Brain pericyte (primary cell): ENCODE measurements at regions not wholly inside any gene's neighbourhood (a gene's known extent, or its start where the extent isn't known, plus 50 kb on each side); places are given as distances from the start of the nearest gene placed in this dataset.
A peak's percentile ranks its signal among the peaks of the same experiment; 100 is the strongest.
"Not testable (repeated sequence)": the region's sequence is repeated elsewhere in the genome, so short reads cannot be mapped to it uniquely, and the experiment has no call there.

ENCODE experiments used
- DNase-seq: peaks from one replicate; pipeline ENCODE4 v3.0.0-alpha.2; 2012; ENCODE audit warnings: low read depth, low spot score

DNA sequence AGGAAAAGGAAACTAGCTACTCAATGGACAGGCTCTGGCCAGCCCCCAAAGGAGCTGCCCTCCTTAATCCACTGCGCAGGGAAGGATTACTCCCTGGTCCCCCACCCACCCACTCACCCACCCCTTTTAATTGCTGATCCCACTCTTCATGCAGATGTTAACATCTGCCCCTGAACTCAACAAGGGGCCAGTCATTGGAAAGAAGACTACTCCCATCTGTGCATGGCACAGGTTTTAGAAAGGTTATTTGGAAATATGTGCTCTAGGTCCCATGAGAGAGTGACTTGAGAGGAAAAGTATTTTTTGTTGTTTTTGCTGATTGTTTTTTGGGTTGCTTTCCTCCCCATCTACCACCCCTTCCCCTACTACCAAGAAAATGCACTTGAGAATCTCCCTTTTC, 94.4 kb upstream of the FGGY start:
- no peak for DNase-seq

DNA sequence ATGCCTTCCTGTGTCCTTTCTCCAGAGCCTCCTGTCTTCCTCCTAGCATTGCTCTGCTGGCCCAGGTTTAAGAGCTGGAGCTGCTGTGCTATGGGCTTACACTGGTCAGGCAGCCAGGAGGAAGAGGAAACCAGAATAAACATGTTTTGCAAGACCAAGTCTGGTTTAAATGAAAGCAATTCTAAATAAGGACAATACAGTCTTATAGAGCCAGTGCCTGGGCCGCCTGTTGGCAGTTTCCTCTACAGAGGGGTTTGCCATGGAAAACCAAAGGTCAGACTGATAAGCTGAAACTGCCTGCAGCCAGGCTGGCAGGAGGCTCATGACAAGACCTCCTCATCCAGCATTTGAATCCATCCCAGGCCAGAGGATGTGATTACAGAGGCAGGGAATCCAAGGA, 92.9 kb upstream of the FGGY start:
- no peak for DNase-seq

DNA sequence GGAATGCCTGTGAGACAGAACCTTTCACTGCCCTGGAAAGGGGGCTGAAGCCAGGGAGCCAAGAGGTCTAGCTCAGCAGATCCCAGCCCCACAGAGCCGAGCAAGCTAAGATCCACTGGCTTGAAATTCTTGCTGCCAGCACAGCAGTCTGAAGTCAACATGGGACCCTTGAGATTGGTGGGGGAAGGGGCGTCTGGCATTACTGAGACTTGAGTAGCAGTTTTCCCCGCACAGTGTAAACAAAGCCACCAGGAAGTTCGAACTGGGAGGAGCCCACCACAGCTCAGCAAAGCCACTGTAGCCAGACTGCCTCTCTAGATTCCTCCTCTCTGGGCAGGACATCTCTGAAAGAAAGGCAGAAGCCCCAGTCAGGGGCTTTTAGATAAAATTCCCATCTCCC, 90.3 kb upstream of the FGGY start:
- DNase-seq, result not testable (repeated sequence)

DNA sequence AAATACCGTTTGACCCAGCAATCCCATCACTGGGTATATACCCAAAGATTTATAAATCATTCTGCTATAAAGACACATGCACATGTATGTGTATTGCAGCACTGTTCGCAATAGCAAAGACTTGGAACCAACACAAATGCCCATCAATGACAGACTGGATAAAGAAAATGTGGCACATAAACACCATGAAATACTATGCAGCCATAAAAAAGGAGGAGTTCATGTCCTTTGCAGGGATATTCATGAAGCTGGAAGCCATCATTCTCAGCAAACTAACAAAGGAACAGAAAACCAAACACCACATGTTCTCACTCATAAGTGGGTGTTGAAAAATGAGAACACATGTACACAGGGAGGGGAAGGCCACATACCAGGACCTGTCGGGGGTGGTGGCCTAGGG, 86.5 kb upstream of the FGGY start:
- not testable (repeated sequence) for DNase-seq

DNA sequence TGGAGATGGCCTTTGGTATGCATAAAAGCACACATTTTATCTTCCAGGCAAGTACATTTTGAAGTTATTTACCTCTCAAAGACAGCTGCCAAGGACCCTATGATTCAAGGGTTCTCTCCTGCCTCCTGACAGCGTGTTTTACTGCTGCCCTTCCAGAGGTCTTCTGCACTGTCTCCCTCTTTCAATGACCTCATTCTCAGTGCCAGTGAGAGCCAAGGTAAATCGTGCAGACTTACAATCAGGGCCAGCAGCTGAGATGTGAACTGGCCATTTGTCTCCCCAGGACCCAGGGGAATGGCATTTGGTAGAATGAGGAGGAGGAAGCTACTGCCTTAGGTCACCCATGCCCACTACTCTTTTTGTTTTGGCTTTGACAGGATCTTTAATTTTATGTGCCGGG, 84.2 kb upstream of the FGGY start:
- no peak for DNase-seq

DNA sequence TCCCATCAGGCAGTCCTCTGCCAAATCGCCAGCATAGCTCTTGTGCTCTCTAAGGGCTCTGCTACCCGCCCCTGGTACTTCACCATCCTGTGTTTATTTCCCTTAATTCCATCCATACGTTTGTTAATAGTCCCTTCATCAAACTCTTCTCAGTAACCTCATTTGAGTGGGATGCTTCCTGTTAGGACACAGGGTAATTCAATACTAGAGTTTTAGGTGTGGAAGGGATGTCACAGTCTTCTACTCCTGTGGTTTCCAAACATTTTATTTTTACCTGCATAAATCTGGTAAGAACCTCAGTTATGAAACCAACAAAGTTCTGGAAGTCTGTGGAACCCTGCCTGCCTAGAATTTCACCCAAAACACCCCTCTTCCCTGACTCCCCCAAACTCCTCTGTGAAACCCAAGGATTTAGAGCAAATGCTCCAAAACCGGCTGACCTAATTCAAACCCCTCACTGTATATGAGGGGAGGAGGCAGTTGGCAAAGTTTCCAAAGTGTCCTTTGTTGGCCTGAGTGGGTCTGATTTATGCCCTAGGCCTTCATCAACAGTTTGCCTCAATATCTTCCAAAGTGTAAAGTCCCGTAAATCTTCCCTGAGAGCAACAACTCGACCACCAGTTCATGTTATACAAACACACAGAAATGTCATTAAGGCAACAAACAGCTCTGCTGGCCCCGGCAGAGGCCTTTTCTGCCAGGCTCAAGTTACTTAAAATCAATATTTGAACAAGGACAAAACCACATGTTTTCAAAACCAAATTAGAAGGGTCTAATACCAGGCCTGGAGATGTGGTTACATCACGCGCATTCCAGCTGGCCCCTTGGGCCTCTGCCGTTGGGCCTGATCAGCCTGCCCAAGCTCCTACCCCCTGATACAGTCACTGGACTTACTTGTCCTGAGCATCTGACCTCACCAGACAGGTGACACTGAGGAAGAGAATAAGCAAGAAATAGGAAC, 82.4 kb upstream of the FGGY start:
- DNase-seq, result peak; percentile 86

DNA sequence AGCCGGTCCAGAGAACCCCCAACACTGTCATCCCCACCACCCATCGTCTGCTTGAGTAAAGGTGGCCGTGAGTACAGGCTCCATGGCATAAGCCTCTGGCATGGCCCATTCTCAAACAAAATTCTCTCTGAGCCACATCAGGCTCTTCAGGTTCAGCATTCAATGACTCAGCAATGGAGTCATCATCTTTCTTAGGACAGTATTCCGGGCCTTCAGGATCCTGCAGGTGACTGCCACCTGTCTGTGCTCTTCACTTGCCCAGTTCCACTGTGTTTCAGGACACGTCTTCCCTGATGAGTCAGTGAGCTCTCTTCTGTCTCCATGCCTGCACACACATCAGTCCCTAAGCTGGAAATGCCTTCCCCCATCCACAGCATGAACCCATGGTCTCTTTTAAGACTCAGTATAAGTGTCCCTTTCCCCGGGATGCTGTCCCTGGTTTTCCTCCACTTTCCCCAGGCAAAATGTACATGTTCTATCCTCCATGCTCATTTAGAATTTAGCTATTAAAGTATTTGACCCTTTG, 81.1 kb upstream of the FGGY start:
- DNase-seq, result no peak

DNA sequence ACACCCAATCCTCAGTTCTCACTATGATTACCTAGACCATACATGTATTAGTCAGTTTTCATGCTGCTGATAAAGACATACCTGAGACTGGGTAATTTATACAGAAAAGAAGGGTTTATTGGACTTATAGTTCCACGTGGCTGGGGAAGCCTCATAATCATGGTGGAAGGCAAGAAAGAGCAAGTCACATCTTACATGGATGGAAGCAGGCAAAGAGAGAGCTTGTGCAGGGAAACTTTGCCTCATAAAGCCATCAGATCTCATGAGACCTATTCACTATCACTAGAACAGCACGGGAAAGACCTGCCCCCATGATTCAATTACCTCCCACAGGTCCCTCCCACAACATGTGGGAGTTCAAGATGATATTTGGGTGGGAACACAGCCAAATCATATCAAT, 79.5 kb upstream of the FGGY start:
- DNase-seq, result not testable (repeated sequence)

DNA sequence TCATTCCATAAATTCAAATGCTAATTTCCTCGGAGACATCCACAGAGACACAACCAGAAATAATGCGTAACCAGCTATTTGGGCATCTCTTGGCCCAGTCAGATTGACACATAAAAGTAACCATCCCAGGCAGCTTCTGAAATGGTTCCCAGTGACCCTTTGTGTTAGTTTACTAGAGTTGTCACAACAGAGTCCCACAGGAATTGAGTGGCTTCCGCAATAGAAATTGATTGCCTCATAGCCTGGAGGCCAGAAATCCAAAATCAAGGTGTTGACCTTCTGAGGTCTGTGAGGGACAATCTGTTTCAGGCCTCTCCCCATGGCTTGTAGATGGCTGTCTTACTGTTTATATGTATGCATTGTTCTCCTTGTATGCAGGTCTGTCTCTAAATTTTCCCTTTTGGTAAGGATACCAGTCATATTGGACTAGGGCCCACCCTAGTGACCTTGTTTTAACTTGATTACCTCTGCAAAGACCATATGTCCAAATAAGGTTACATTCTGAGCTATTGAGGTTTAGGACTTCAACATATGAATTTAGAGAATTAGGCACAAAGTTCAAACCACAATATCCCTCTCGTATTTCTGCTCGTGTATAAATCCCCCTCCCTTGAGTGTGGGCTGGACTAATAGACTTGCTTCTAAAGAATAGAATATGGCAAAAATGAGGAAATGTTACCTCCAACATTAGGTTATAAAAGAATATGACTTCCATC, 78.2 kb upstream of the FGGY start:
- DNase-seq, result no peak

DNA sequence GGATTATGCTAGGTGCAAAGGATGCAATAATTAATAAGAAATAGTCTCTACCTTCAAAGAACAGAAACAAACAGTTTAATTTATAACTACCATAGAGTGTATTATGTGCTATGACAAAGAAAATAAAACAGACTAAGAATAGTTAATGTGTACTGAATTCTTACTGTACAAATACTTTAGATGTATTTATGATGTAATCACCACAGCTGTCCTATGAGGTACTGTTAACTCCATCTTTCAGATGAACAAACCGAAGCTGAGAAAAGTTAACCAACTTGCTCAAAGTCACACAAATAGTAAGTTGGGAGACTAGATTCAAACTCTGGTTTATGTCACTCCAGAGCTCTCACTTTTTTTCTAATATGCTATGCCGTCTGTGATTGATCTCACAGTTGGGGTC, 77.0 kb upstream of the FGGY start:
- DNase-seq, result no peak

DNA sequence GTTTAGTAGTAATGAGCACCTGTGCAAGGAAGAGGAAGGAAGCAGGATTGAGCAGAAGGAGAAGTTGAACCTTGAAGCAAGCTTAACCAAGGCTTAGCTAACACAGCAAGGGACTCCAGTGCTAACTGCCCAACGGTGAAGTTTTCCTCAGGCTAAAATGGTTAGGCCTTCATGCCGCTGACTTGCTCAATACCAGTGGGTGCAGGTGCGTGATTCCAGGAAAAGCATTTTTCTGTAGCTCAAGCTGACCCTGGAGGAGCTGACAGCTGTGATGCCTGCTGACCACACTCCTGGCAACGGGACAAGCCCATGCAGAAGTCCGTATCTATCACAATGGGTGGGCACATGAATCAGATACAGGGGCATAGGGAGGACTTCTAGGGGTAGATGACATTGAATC, 76.5 kb upstream of the FGGY start:
- DNase-seq, result peak; percentile 26

DNA sequence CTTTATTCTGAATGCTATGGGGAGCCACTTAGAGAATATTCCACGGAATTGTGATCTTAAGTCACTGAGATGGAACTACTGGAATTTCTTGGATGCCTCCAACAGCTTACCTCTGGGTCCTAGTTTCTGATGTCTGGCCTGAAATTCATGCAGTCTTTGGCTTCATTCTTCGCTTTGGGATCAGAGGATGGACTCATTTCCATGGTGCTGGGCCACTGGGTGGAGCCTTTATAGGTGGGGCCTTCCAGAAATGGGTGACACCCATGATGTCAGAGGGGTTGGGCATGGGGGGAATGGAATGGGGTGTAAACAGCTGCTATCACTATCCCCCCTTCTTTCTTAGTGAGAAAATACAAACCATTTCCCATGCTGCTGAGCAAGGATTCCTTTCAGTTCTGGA, 73.7 kb upstream of the FGGY start:
- DNase-seq, result no peak

DNA sequence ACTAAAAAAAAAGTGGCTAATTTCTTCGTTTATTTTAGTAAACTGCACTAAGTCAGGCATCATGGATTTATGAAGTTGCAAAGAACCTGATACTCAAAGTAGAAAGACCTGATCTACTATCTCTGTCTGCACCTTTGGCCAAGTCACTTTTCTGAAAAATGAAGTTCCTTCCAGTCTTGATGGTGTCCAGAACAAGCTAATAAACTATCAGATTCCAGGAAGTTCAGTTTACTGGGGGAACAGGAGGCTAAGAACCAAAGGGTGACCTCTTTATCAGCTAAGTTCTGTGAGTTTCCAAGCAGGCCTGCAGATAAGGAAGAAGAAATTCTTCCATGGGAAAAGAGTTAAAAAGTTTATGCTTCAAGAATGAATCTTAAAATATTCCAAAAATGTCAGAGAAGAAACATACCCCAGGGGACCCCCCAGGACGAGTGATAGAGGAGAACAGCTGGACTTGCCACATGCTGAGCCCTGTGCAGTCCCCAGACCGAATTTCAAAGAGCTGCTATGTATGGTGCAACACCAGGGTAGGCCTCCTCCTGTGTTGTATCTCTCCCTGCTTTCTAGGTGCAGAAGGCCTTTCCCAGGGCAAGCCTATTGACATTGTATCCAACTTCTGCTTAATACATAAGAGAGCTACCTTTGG, 72.8 kb upstream of the FGGY start:
- DNase-seq, result no peak

DNA sequence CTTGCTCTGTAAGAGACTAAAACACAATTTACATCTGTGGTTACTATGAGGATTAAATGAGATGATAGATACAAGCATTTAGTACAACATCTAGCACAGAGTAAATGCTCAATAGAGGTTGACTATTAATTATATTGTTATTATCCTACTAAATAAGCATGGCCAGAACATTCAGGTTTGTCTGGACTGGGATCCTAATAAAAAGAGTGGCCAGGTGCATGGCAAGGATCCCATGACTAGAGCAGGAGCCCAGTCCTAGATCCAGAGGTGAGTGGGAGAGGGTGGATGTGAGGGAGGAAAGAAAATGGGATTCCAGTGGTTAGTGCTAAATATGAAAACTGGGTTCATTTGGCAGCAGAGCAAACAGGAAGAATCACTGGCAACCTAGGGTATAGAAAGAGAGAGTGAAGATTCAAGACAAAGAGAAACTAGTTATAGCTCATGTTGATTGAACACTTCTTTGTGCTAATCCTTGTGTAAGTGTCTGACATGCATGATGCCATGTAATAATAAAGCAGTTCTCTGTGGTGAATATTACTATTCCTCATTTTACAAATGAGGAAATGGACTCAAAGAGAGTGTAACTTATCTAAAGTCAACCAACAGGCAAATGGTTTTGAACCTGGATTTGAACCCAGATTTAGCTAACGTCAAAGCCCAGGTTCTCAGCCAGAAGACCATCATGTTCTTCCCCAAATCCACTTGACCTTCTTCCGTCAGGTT, 71.1 kb upstream of the FGGY start:
- no peak for DNase-seq

DNA sequence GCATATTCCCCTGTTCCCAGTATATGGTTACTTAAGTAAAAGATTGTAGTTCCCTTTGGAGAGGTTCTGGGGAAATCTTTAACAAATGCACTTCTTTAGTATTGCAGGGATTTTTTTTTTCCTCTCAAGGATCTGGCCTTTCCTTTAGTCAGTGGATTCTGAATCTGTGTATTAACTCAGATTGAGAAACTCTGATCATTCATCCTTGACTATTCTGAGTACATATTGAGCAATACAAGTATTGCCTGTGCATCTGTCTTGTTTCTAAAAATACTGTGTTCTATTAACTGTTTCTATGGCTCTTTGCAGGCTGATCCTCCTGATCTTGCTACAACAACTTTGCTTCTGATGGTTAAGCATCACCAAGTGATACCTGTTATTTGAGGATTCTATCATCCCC, 67.8 kb upstream of the FGGY start:
- no peak for DNase-seq

DNA sequence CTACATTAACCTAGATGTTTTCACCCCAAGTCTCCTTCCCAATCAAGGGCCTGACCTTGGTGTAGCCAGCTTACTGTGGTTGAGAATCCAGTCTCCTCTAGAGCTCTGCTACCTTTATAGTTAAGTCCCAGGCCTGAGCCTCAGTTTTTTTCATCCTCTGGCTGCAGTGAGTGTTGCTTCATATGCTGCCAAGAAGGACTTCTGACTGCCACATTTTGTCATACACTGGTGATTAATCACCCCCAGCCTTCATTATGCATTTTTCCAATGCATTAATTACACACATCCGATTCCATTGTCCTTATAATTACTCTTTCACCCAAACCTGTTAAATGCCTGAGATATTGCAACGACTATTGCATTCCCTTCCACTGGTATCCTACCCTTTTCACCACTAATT, 66.3 kb upstream of the FGGY start:
- no peak for DNase-seq

DNA sequence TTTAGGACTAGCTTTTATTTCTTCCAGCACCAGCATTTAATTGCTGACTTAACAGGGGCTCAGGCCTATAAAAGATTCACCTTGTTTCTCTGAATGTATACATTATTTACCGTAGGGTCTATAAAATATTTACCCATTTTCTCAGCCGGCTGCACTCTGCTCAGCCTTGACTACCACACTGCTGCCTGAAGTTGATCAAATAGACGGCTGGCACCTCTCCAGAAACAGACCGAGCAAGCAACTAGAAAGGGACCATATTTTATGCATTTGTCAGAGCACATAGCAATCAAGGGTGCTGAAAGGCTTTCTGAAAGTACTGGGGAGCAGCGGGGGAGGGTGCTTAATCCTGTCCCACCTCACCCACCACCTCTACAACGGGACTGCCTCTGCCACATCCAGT, 64.7 kb upstream of the FGGY start:
- no peak for DNase-seq

DNA sequence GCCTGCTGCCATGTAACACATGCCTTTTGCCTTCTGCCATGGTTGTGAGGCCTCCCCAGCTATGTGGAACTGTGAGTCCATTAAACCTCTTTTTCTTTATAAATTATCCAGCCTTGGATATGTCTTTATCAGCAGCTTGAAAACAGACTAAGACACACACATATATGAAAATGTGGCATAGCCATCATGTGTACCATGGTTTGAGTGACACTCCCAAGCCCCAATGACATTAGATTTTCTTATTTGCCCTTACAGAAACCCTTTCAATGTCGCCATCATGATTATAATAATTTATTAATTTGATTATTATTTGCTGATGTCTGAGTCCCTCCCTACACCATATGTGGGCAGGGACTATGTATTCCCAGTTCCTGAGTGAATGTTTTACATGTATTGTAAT, 63.5 kb upstream of the FGGY start:
- DNase-seq, result no peak

DNA sequence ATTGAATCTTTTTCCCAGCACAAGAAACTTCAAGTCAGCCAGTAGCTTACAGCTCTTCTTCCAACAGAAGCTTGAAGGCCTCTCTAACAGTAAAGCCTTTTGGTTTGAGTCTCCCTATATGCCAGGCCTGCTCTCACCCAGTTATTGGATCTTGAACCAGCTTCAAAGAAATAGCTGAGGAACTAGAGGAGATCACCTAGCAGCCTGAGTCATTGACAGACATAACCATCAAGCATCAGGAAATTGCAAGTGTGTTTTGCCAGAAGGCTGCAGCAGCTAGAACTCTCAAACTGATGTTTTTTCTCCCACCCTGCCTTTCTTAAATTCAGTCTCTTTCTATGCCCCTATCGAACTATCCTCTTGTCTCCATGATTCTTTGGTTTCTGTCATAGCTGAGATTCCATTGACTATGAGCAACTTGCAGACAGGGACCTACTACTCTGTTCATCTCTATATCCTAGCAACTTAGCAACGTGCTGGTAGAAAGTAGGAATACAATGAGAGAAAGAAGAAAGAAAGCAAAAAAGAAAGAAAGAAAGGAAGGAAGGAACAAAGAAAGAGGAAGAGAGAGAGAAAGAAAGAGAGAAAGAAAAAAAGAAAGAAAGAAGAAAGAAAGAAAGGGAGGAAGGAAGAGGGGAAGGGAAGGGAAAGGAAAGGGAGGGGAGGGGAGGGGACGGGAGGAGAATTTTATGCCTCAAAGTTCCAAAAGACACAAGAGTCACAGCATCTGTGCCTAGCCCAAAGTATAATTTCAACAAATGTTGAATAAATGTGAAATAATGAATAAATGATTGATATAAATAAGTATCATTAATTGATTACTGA, 60.0 kb upstream of the FGGY start:
- DNase-seq, result no peak

DNA sequence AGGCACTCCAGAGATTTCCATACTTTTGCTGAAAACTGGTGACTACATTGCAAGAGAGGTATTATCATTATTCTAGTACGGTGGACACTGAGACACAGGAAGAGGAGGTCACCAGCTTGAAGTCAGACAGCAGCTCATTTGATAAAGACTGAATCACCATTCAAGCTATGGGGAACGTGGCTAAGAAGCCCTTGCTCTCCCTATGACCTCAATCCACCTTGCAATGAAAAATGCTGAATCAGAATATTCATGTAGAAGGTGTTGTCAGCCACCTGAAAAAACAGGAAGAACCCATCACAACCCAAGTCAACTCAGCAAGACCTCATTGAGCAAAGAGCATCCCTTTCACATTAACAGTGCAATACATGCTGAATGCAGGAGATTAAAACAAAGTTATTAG, 59.0 kb upstream of the FGGY start:
- no peak for DNase-seq
